Transverse colon (tissue), 3 donors: ENCODE measurements at regions not wholly inside any gene's neighbourhood (a gene's known extent, or its start where the extent isn't known, plus 50 kb on each side); places are given as distances from the start of the nearest gene placed in this dataset.

ENCODE experiments used
- EP300 ChIP-seq: sonication (generic); formaldehyde crosslinking; IDR thresholded peaks from one replicate; pipeline ENCODE4 v1.6.1; 2017; ENCODE audit warnings: antibody characterized with exemption, low read depth
- TF ChIP-seq, protein P1 (sequence below), 5 experiments: fragments of 200-600 bp in 3 of 5; fragments of 450-650 bp in 2 of 5; sonication (generic) in 3 of 5; IDR thresholded peaks; 1 replicate in 2 of 5; 2 replicates in 3 of 5; pipeline ENCODE4 v1.5.1; 2016 to 2017; ENCODE audit warnings: antibody characterized with exemption in 5 of 5, inconsistent platforms in 3 of 5, mild to moderate bottlenecking in 2 of 5, moderate library complexity in 1 of 5

DNA sequence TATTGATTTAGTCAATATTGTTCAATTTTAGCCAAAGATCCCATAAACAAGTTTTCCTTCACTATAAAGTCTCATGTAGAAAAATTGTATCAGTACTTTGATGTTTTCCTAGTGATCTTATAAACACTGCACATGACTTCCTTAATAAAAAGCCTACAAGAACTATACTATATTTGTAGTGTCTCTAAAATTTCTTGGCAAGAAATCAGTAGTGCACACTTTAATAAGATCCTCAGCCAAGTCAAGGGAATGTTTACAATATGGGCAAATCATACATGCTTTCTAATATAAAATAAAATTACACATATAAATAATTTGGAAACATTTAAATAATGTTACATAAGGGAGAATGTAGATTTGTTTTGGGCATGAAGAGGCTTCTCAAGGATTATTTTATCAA, 203.0 kb upstream of the CCDC179 start:
- TF ChIP-seq EP300, result no peak
- TF ChIP-seq, protein P1, sequence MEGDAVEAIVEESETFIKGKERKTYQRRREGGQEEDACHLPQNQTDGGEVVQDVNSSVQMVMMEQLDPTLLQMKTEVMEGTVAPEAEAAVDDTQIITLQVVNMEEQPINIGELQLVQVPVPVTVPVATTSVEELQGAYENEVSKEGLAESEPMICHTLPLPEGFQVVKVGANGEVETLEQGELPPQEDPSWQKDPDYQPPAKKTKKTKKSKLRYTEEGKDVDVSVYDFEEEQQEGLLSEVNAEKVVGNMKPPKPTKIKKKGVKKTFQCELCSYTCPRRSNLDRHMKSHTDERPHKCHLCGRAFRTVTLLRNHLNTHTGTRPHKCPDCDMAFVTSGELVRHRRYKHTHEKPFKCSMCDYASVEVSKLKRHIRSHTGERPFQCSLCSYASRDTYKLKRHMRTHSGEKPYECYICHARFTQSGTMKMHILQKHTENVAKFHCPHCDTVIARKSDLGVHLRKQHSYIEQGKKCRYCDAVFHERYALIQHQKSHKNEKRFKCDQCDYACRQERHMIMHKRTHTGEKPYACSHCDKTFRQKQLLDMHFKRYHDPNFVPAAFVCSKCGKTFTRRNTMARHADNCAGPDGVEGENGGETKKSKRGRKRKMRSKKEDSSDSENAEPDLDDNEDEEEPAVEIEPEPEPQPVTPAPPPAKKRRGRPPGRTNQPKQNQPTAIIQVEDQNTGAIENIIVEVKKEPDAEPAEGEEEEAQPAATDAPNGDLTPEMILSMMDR (IDR thresholded peaks at IDR 0.05), result no peak
